ENCODE measurements at regions not wholly inside any gene's neighbourhood (a gene's known extent, or its start where the extent isn't known, plus 50 kb on each side); places are given as distances from the start of the nearest gene placed in this dataset.

GRCh38 chr10:28776519-28776918 lies 99.2 kb downstream of the BAMBI start:
- TF ChIP-seq, protein P1, sequence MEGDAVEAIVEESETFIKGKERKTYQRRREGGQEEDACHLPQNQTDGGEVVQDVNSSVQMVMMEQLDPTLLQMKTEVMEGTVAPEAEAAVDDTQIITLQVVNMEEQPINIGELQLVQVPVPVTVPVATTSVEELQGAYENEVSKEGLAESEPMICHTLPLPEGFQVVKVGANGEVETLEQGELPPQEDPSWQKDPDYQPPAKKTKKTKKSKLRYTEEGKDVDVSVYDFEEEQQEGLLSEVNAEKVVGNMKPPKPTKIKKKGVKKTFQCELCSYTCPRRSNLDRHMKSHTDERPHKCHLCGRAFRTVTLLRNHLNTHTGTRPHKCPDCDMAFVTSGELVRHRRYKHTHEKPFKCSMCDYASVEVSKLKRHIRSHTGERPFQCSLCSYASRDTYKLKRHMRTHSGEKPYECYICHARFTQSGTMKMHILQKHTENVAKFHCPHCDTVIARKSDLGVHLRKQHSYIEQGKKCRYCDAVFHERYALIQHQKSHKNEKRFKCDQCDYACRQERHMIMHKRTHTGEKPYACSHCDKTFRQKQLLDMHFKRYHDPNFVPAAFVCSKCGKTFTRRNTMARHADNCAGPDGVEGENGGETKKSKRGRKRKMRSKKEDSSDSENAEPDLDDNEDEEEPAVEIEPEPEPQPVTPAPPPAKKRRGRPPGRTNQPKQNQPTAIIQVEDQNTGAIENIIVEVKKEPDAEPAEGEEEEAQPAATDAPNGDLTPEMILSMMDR (IDR thresholded peaks at IDR 0.05) = no peak
- TF ChIP-seq POLR2AphosphoS5 (IDR thresholded peaks at IDR 0.05) (no peak), EP300 (IDR thresholded peaks at IDR 0.05) (no peak)

Data from stomach (tissue), 4 donors.